ENCODE measurements at regions not wholly inside any gene's neighbourhood (a gene's known extent, or its start where the extent isn't known, plus 50 kb on each side); places are given as distances from the start of the nearest gene placed in this dataset.

DNA sequence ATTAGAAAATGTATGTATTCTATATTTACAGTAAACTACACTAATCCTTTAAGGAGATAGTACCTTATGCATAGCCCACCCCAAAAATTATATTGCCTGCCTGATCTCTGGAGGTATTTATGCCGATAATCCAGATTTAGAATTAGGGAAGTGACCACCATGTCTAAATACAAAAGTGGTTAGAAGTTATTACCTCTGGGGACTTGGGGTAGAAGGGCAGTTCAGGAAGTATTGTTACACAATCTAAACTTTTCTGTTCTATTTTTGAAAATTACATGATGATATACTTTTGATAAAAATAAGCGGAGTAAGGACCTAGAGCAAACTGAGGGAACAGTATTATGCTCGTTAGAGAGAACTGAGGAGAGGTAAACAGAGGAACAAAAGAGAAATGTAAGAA lies 90.5 kb upstream of the ZP4 start:
- no peak for TF ChIP-seq ZZZ3 (IDR thresholded peaks at IDR 0.05)
- TF ChIP-seq, protein P1, sequence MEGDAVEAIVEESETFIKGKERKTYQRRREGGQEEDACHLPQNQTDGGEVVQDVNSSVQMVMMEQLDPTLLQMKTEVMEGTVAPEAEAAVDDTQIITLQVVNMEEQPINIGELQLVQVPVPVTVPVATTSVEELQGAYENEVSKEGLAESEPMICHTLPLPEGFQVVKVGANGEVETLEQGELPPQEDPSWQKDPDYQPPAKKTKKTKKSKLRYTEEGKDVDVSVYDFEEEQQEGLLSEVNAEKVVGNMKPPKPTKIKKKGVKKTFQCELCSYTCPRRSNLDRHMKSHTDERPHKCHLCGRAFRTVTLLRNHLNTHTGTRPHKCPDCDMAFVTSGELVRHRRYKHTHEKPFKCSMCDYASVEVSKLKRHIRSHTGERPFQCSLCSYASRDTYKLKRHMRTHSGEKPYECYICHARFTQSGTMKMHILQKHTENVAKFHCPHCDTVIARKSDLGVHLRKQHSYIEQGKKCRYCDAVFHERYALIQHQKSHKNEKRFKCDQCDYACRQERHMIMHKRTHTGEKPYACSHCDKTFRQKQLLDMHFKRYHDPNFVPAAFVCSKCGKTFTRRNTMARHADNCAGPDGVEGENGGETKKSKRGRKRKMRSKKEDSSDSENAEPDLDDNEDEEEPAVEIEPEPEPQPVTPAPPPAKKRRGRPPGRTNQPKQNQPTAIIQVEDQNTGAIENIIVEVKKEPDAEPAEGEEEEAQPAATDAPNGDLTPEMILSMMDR (IDR thresholded peaks at IDR 0.05 in 2 of 3, conservative IDR thresholded peaks at IDR 0.05 in 1 of 3; ENCODE audit: insufficient read depth in 2 of 3, low read depth in 1 of 3, low read length in 3 of 3): no peak
- TF ChIP-seq TBL1XR1 (IDR thresholded peaks at IDR 0.05; ENCODE audit: low read length in 2 of 2): no peak
- TF ChIP-seq POLR2A (conservative IDR thresholded peaks at IDR 0.05): no peak
- TF ChIP-seq GABPA (tag; conservative IDR thresholded peaks at IDR 0.05; ENCODE audit: low read depth): no peak
- TF ChIP-seq EP300 (IDR thresholded peaks at IDR 0.05; ENCODE audit: low read length): no peak
- no peak for TF ChIP-seq MAFG (tag; conservative IDR thresholded peaks at IDR 0.05)
- TF ChIP-seq HIVEP1 (CRISPR knock-in tag; IDR thresholded peaks at IDR 0.05): no peak
- TF ChIP-seq NONO (IDR thresholded peaks at IDR 0.05; ENCODE audit: low read depth in 2 of 2, low read length in 1 of 2): no peak
- TF ChIP-seq ZBTB17 (CRISPR knock-in tag; IDR thresholded peaks at IDR 0.05): no peak
- TF ChIP-seq TBP (optimal IDR thresholded peaks at IDR 0.05; ENCODE audit: low read depth, low read length): no peak
- no peak for TF ChIP-seq SP1 (CRISPR knock-in tag; IDR thresholded peaks at IDR 0.05)
- TF ChIP-seq, protein P2, sequence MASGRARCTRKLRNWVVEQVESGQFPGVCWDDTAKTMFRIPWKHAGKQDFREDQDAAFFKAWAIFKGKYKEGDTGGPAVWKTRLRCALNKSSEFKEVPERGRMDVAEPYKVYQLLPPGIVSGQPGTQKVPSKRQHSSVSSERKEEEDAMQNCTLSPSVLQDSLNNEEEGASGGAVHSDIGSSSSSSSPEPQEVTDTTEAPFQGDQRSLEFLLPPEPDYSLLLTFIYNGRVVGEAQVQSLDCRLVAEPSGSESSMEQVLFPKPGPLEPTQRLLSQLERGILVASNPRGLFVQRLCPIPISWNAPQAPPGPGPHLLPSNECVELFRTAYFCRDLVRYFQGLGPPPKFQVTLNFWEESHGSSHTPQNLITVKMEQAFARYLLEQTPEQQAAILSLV (tag; IDR thresholded peaks at IDR 0.05): no peak
- no peak for TF ChIP-seq FOXA1 (IDR thresholded peaks at IDR 0.05; ENCODE audit: borderline replicate concordance)

All from K562 (cell line).